ENCODE measurements at regions not wholly inside any gene's neighbourhood (a gene's known extent, or its start where the extent isn't known, plus 50 kb on each side); places are given as distances from the start of the nearest gene placed in this dataset.

- dilution Hi-C loops (cut with MboI; ENCODE audit: extremely low pct_ligation_motif_present, low sequenced_read_pairs): no loop called here
- H4K20me1 ChIP-seq (replicated peaks; ENCODE audit: control insufficient read depth, extremely low read depth, insufficient read depth, low read length): no peaks in the 10 kb centered on the region
- DNase-seq (ENCODE audit: low read depth, low spot score) (no peak), FAIRE-seq (no peak)
- no peak overlapping the region for H3K4me3 ChIP-seq (replicated peaks in 1 of 3; ENCODE audit: insufficient read depth in 1 of 3, low read depth in 1 of 3, low read length in 3 of 3)
- POLR2A ChIA-PET: no interaction called here
- intact Hi-C loops (cut with micrococcal nuclease): no loop called here
- TF ChIP-seq POLR2AphosphoS5 (IDR thresholded peaks at IDR 0.05; ENCODE audit: insufficient read depth, low read depth, low read length) (no peak), FOS (IDR thresholded peaks at IDR 0.05; ENCODE audit: borderline replicate concordance, insufficient read depth, low read length) (no peak), CTCF (IDR thresholded peaks at IDR 0.05; ENCODE audit: extremely low read depth in 1 of 2, insufficient read depth in 1 of 2, low read depth in 1 of 2, low read length in 2 of 2) (no peak), JUN (IDR thresholded peaks at IDR 0.05; ENCODE audit: borderline replicate concordance, insufficient read depth, insufficient read length, low read depth) (no peak), EZH2 (IDR thresholded peaks at IDR 0.05; ENCODE audit: borderline replicate concordance, low read depth, low read length, severe bottlenecking) (no peak), MYC (IDR thresholded peaks at IDR 0.05; ENCODE audit: low read depth, low read length) (no peak)
- TF ChIP-seq, protein P1, sequence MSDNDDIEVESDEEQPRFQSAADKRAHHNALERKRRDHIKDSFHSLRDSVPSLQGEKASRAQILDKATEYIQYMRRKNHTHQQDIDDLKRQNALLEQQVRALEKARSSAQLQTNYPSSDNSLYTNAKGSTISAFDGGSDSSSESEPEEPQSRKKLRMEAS (IDR thresholded peaks at IDR 0.05; ENCODE audit: insufficient read depth, insufficient read length): no peak
- BruUV-seq (replicated peaks): no TSS peak
- H3K79me2 ChIP-seq (ENCODE audit: control insufficient read depth, insufficient read depth, low read length): no peaks in the 10 kb centered on the region
- no peak overlapping the region for H2AFZ ChIP-seq (ENCODE audit: low read depth, low read length)
- H3K27ac ChIP-seq (ENCODE audit: insufficient read depth, low read depth, low read length): no peak overlapping the region
- no peaks in the 10 kb centered on the region for H3K36me3 ChIP-seq (ENCODE audit: control insufficient read depth in 2 of 2, extremely low read depth in 1 of 2, insufficient read depth in 2 of 2, low read length in 2 of 2)
- CTCF ChIA-PET: no interaction called here
- no peaks in the 10 kb centered on the region for H3K27me3 ChIP-seq (ENCODE audit: control insufficient read depth in 2 of 2, insufficient read depth in 2 of 2, low read length in 2 of 2)
- H3K9ac ChIP-seq (replicated peaks; ENCODE audit: extremely low read depth, insufficient read depth, low read length): no peak overlapping the region
- no peaks in the 10 kb centered on the region for H3K9me1 ChIP-seq (replicated peaks; ENCODE audit: control insufficient read depth, extremely low read depth, insufficient read depth, low read length)
- H3K4me1 ChIP-seq (ENCODE audit: control insufficient read depth, extremely low read depth, insufficient read depth, low read length): no peaks in the 10 kb centered on the region
- no peaks in the 10 kb centered on the region for H3K9me3 ChIP-seq (replicated peaks; ENCODE audit: control insufficient read depth, insufficient read depth, low read length)
- no peak overlapping the region for H3K4me2 ChIP-seq (ENCODE audit: insufficient read depth, low read length)
Observed at GRCh38 chr2:156680266-156680665, 244.1 kb downstream of the GPD2 start.

Measured in endothelial cell of umbilical vein (primary cell).